GM19463 (cell line): ENCODE measurements at regions not wholly inside any gene's neighbourhood (a gene's known extent, or its start where the extent isn't known, plus 50 kb on each side); places are given as distances from the start of the nearest gene placed in this dataset.

ENCODE experiments used
- ATAC-seq: cut with Tn5 transposase; IDR thresholded peaks from one replicate; pipeline ENCODE4 v1.9.1; 2021; ENCODE audit warnings: mild to moderate bottlenecking, moderate library complexity; ENCODE audit not compliant: unreplicated experiment

DNA sequence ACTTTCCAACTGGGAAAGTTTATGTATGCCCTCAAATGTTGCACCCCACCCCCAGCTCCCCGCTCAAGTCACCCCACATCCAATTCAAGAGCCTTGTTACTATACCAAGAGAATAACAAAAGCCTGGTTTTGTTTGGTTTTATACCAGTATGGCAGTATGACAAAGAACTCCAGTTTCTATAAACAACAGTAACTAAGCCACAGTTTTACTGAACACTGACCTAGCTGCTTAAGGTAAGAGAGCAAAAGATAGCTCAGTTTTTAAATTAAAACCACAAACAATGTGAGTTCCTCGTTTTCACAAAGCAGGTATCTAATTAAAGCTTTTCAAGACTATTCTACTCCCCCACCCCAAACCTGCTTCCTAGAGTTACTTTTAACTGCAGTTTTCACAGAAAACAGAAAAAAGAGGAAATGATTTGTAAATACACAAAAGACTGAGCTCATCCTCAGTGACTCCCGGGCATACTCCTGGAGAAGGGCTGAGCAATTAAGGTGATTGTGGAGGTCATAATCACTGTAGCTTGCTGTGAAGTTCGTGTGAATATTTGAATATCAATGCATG lies 59.3 kb upstream of the LHX8 start:
- no peak for ATAC-seq

GRCh38 chr1:75079538-75080290 lies 54.5 kb upstream of the LHX8 start:
- ATAC-seq = no peak

GRCh38 chr1:75083223-75083622 lies 51.0 kb upstream of the LHX8 start:
- no peak for ATAC-seq

GRCh38 chr1:75083848-75084514 lies 50.2 kb upstream of the LHX8 start:
- ATAC-seq = no peak
